K562 (cell line): ENCODE measurements at regions not wholly inside any gene's neighbourhood (a gene's known extent, or its start where the extent isn't known, plus 50 kb on each side); places are given as distances from the start of the nearest gene placed in this dataset.

Experiments used
- ATAC-seq: fragments of 200-7000 bp; cut with Tn5 transposase; 3 replicates; pipeline ENCODE4 v1.9.1; 2020; ENCODE audit warnings: moderate library complexity
- BruUV-seq: library from RNA; stranded (reverse); fragments of 400-500 nt; replicated peaks from 2 replicates; lab custom pipeline; 2021; lab: Mats Ljungman, UMichigan
- CTCF ChIA-PET: fragments of 300-600 bp; formaldehyde crosslinking; extraction: SDS; loops from one replicate; lab custom pipeline; 2021; ENCODE audit warnings: low intra/inter-chr PET ratio; lab: Yijun Ruan, JAX
- POLR2A ChIA-PET: fragments of 300-600, 350-650 bp; sonication (Branson Sonifier 250); formaldehyde crosslinking; extraction: SDS; loops from one replicate; lab custom pipeline; 2021; ENCODE audit warnings: antibody characterized with exemption, inconsistent platforms; lab: Yijun Ruan, JAX
- DNase-seq, 4 experiments: peaks; one replicate each; pipeline versions ENCODE4 v3.0.0 to v3.0.0-alpha.2; 2011 to 2018; ENCODE audit warnings: low spot score in 3 of 4, mixed read lengths in 3 of 4; ENCODE audit errors: extremely low read depth in 1 of 4
- FAIRE-seq: peaks from 2 replicates; lab custom pipeline; 2011; peaks lifted over from hg19 to GRCh38; lab: Jason Lieb, UNC
- H2AFZ ChIP-seq: 2 replicates; pipeline ENCODE4 v1.6.0; 2011; ENCODE audit warnings: low read depth, low read length, control low read depth, inconsistent platforms
- H3K27ac ChIP-seq: fragments of 200-600 bp; 3 replicates; pipeline ENCODE4 v1.8.0; 2011; ENCODE audit warnings: low read depth, mild to moderate bottlenecking, control low read depth, inconsistent platforms, low read length, moderate library complexity, mixed read lengths; ENCODE audit errors: extremely low read depth
- H3K27me3 ChIP-seq, 2 experiments: fragments of 300-600 bp in 1 of 2; 2 replicates in 1 of 2; 3 replicates in 1 of 2; pipeline versions ENCODE4 v1.6.0 to v1.8.0; 2011; ENCODE audit warnings: inconsistent platforms in 2 of 2, low read length in 2 of 2, mild to moderate bottlenecking in 1 of 2, mixed read lengths in 1 of 2, moderate library complexity in 1 of 2; ENCODE audit not compliant: control insufficient read depth in 2 of 2, insufficient read depth in 2 of 2
- H3K36me3 ChIP-seq: fragments of 300-600 bp; 3 replicates; pipeline ENCODE4 v1.8.0; 2011; ENCODE audit warnings: mild to moderate bottlenecking, low read length, inconsistent platforms; ENCODE audit not compliant: control insufficient read depth, insufficient read depth
- H3K4me1 ChIP-seq, 2 experiments: fragments of 200-600 bp in 1 of 2; replicated peaks in 1 of 2; 2 replicates in 1 of 2; 3 replicates in 1 of 2; pipeline versions ENCODE4 v1.5.1 to v1.8.0; 2011; ENCODE audit warnings: inconsistent platforms in 2 of 2, low read length in 2 of 2, mild to moderate bottlenecking in 1 of 2, mixed read lengths in 1 of 2, moderate library complexity in 1 of 2; ENCODE audit not compliant: control insufficient read depth in 2 of 2, insufficient read depth in 2 of 2
- H3K4me2 ChIP-seq: 2 replicates; pipeline ENCODE4 v1.6.1; 2011; ENCODE audit warnings: low read length, control low read depth, inconsistent platforms, mixed read lengths; ENCODE audit not compliant: insufficient read depth
- H3K4me3 ChIP-seq: fragments of 200-600 bp; sonication (generic), shearing (Covaris generic); 2 replicates; pipeline ENCODE4 v1.5.1; 2016; ENCODE audit warnings: control low read depth, inconsistent platforms
- H3K79me2 ChIP-seq: fragments of 200-600 bp; 3 replicates; pipeline ENCODE4 v1.8.0; 2011; ENCODE audit warnings: low read length, inconsistent platforms; ENCODE audit not compliant: control insufficient read depth, insufficient read depth
- H3K9ac ChIP-seq, 2 experiments: 2 replicates each; pipeline versions ENCODE4 v1.6.0 to v1.6.1; 2011; ENCODE audit warnings: low read depth in 2 of 2, low read length in 2 of 2, control low read depth in 1 of 2, inconsistent platforms in 1 of 2, mild to moderate bottlenecking in 1 of 2, mixed read lengths in 1 of 2; ENCODE audit not compliant: insufficient read depth in 1 of 2
- H3K9me1 ChIP-seq: one replicate; pipeline ENCODE4 v1.6.0; 2011; ENCODE audit warnings: inconsistent platforms, mild to moderate bottlenecking, low read length, moderate library complexity; ENCODE audit not compliant: control insufficient read depth, insufficient read depth
- H3K9me3 ChIP-seq: replicated peaks from 2 replicates; pipeline ENCODE4 v1.5.1; 2011; ENCODE audit warnings: low read depth, low read length, inconsistent platforms; ENCODE audit not compliant: control insufficient read depth, insufficient read depth
- H4K20me1 ChIP-seq: replicated peaks from 2 replicates; pipeline ENCODE4 v1.6.1; 2011; ENCODE audit warnings: low read length, inconsistent platforms, mixed read lengths; ENCODE audit not compliant: control insufficient read depth, insufficient read depth
- CBX5 ChIP-seq: IDR thresholded peaks from 2 replicates; pipeline ENCODE4 v1.6.1; 2014; ENCODE audit warnings: low read depth, borderline replicate concordance
- E2F3 ChIP-seq: fragments of 250-450 bp; sonication (Bioruptor Pico); IDR thresholded peaks from 2 replicates; pipeline ENCODE4 v1.4.0; 2020; ENCODE audit warnings: mild to moderate bottlenecking
- KLF6 ChIP-seq: fragments of 250-450 bp; sonication (Bioruptor Pico); IDR thresholded peaks from 2 replicates; pipeline ENCODE4 v1.4.0; 2020; ENCODE audit warnings: mild to moderate bottlenecking, moderate library complexity, borderline replicate concordance
- MLX ChIP-seq, 2 experiments: fragments of 450-650 bp in 1 of 2; sonication (generic) in 1 of 2; formaldehyde crosslinking; conservative IDR thresholded peaks; 2 replicates each; pipeline versions ENCODE4 v1.4.0 to v1.8.1; 2020 to 2022; ENCODE audit warnings: mild to moderate bottlenecking in 1 of 2, missing genetic modification reagents in 1 of 2
- NCOA2 ChIP-seq, 2 experiments: fragments of 450-650 bp; IDR thresholded peaks; 2 replicates each; pipeline ENCODE4 v1.6.1; 2018; ENCODE audit warnings: mild to moderate bottlenecking in 2 of 2, moderate library complexity in 1 of 2; ENCODE audit not compliant: partially characterized antibody in 2 of 2
- NCOA6 ChIP-seq: fragments of 450-650 bp; IDR thresholded peaks from 2 replicates; pipeline ENCODE4 v1.6.1; 2017; ENCODE audit warnings: mild to moderate bottlenecking
- NR0B1 ChIP-seq: fragments of 450-650 bp; IDR thresholded peaks from one replicate; pipeline ENCODE4 v1.6.1; 2018; ENCODE audit warnings: mild to moderate bottlenecking, moderate library complexity; ENCODE audit not compliant: partially characterized antibody
- NR2C2 ChIP-seq, 2 experiments: fragments of 200-800 bp in 1 of 2; sonication (Bioruptor generic) in 1 of 2; sonication (generic) in 1 of 2; formaldehyde crosslinking in 1 of 2; IDR thresholded peaks; 2 replicates each; pipeline versions ENCODE4 v1.6.1 to v1.8.0; 2016 to 2022; ENCODE audit warnings: mild to moderate bottlenecking in 1 of 2, missing compliant biosample characterization in 1 of 2, missing genetic modification characterization in 1 of 2, missing genetic modification reagents in 1 of 2
- RUNX1 ChIP-seq: sonication (generic); IDR thresholded peaks from 2 replicates; pipeline ENCODE4 v1.6.1; 2016; ENCODE audit warnings: antibody characterized with exemption, low read depth
- SAFB ChIP-seq: fragments of 200-400 bp; formaldehyde crosslinking; IDR thresholded peaks from 2 replicates; pipeline ENCODE4 v1.6.1; 2017; ENCODE audit warnings: low read depth, low read length, borderline replicate concordance
- ZNF143 ChIP-seq: sonication (generic); formaldehyde crosslinking; IDR thresholded peaks from 2 replicates; pipeline ENCODE4 v1.9.0; 2022; ENCODE audit warnings: mild to moderate bottlenecking, missing genetic modification reagents
- WGBS: fragments of 100-300 bp; shearing (Covaris generic); methylation state at CpG from one replicate; pipeline ENCODE4 v1.1.6; 2016; ENCODE audit warnings: low coverage, mixed read lengths; ENCODE audit not compliant: insufficient coverage; ENCODE audit errors: missing lambda C conversion rate; 5-methylcytosine and 5-hydroxymethylcytosine counted together
- in situ Hi-C: fragments of 300-500 bp; cut with MboI; formaldehyde crosslinking; loops from 4 replicates; pipeline ENCODE4 v1.15.0; 2018; ENCODE audit warnings: inconsistent platforms, mixed read lengths
- intact Hi-C: fragments of 100-400 bp; cut with micrococcal nuclease; formaldehyde crosslinking; loops from 2 replicates; pipeline ENCODE4 v1.14.2; 2022
- TF ChIP-seq, protein P1 (sequence below): fragments of 250-450 bp; sonication (Bioruptor Pico); IDR thresholded peaks from 2 replicates; pipeline ENCODE4 v1.4.0; 2020; ENCODE audit warnings: mild to moderate bottlenecking

GRCh38 chr3:147886879-147887278 lies 477.7 kb downstream of the ZIC1 start (continued):
- no peak for TF ChIP-seq KLF6 (CRISPR knock-in tag)
- TF ChIP-seq CBX5 = no peak
- TF ChIP-seq ZNF143 (CRISPR knock-in tag) = no peak
- no peak for TF ChIP-seq E2F3
- no peak for TF ChIP-seq NCOA2 (IDR thresholded peaks at IDR 0.05; ENCODE audit: partially characterized antibody in 2 of 2)

DNA sequence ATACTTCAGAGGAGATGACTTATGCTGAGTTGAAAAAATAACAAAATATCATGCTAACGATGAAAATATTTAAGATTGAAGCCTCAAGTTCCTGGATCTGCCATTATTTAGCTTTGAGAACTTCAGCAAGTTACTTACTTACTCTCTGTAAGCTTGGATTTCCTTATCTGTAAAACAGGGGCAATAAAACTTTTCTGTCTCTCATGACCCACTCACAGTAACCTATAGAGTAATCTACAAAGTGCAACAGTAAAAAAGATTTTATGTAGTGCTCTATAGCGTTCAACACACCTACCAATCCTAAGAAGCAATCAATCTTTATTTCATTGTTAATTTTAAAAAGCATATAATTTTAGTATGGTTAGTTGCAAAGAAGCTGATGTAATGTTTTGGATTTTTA lies 478.6 kb downstream of the ZIC1 start:
- Histone ChIP-seq H2AFZ (no peak overlapping the region), H3K27me3 (no peaks in the 10 kb centered on the region), H3K27ac (no peak overlapping the region), H3K9me3 (no peaks in the 10 kb centered on the region), H3K9ac (no peak overlapping the region), H3K79me2 (no peaks in the 10 kb centered on the region), H3K4me2 (no peak overlapping the region), H3K9me1 (no peaks in the 10 kb centered on the region), H3K36me3 (no peaks in the 10 kb centered on the region), H4K20me1 (no peaks in the 10 kb centered on the region), H3K4me3 (no peak overlapping the region), H3K4me1 (no peaks in the 10 kb centered on the region)
- ChIA-PET POLR2A (no interaction called here), CTCF (no interaction called here)
- WGBS = 0% methylated on average over 2 of the region's 2 CpGs
- ATAC-seq = no peak
- FAIRE-seq = no peak
- DNase-seq = no peak
- BruUV-seq = no TSS peak
- in situ Hi-C loops (no loop called here), intact Hi-C loops (no loop called here)
- no peak for TF ChIP-seq SAFB
- TF ChIP-seq NCOA6 = no peak
- TF ChIP-seq RUNX1 = no peak
- no peak for TF ChIP-seq NR2C2 (CRISPR knock-in tag; IDR thresholded peaks at IDR 0.05)
- no peak for TF ChIP-seq NR2C2 (tag; IDR thresholded peaks at IDR 0.05)
- TF ChIP-seq MLX (CRISPR knock-in tag; conservative IDR thresholded peaks at IDR 0.05) = no peak
- TF ChIP-seq, protein P1, sequence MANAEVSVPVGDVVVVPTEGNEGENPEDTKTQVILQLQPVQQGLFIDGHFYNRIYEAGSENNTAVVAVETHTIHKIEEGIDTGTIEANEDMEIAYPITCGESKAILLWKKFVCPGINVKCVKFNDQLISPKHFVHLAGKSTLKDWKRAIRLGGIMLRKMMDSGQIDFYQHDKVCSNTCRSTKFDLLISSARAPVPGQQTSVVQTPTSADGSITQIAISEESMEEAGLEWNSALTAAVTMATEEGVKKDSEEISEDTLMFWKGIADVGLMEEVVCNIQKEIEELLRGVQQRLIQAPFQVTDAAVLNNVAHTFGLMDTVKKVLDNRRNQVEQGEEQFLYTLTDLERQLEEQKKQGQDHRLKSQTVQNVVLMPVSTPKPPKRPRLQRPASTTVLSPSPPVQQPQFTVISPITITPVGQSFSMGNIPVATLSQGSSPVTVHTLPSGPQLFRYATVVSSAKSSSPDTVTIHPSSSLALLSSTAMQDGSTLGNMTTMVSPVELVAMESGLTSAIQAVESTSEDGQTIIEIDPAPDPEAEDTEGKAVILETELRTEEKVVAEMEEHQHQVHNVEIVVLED (CRISPR knock-in tag) = no peak
- TF ChIP-seq NR0B1 = no peak
